Neural cell (in vitro differentiated cells): ENCODE measurements at regions not wholly inside any gene's neighbourhood (a gene's known extent, or its start where the extent isn't known, plus 50 kb on each side); places are given as distances from the start of the nearest gene placed in this dataset.

ENCODE experiments used
- CTCF ChIP-seq: fragments of 450-650 bp; IDR thresholded peaks from 2 replicates; pipeline ENCODE4 v1.5.1; 2014; ENCODE audit warnings: antibody characterized with exemption, mild to moderate bottlenecking, moderate library complexity; ENCODE audit not compliant: poor library complexity, severe bottlenecking
- EP300 ChIP-seq: fragments of 450-650 bp; conservative IDR thresholded peaks from 2 replicates; pipeline ENCODE4 v1.6.1; 2014; ENCODE audit warnings: antibody characterized with exemption, mild to moderate bottlenecking, moderate library complexity; ENCODE audit not compliant: poor library complexity, severe bottlenecking
- EZH2 ChIP-seq: fragments of 200-600, 300-800 bp; shearing (Covaris generic), sonication (generic); IDR thresholded peaks from 2 replicates; pipeline ENCODE4 v1.6.1; 2014; ENCODE audit warnings: antibody characterized with exemption, low read length, borderline replicate concordance, mild to moderate bottlenecking; ENCODE audit not compliant: insufficient read depth, poor library complexity, severe bottlenecking
- SMC3 ChIP-seq: fragments of 450-650 bp; conservative IDR thresholded peaks from 2 replicates; pipeline ENCODE4 v1.6.1; 2014; ENCODE audit warnings: antibody characterized with exemption, mild to moderate bottlenecking, moderate library complexity; ENCODE audit not compliant: poor library complexity
- TAF1 ChIP-seq: IDR thresholded peaks from 2 replicates; pipeline ENCODE4 v1.6.1; 2012; ENCODE audit warnings: low read depth

GRCh38 chrX:42135583-42136228 is 212.4 kb upstream of the CASK start:
- TF ChIP-seq CTCF, result no peak
- TF ChIP-seq TAF1, result no peak
- no peak for TF ChIP-seq SMC3
- TF ChIP-seq EZH2, result no peak
- no peak for TF ChIP-seq EP300
